ENCODE measurements at regions not wholly inside any gene's neighbourhood (a gene's known extent, or its start where the extent isn't known, plus 50 kb on each side); places are given as distances from the start of the nearest gene placed in this dataset.

DNA sequence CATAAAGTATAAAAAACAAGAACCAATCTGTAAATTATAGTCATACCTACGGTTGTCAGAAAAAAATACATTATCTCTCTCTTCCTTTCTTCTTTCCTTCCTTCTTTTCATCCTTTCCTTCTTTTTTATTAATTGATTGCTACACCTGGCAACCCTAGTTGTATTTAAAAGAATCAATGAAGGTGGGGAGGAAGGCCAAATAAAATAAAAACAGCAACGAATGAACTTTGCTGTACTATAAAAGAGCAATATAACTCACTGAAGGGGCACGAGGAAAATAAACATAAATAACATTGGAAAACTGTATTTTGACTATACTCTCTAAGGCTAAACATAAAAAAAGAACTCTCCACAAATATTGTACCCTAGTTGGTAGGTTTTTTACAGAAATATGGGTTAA lies 898.2 kb upstream of the USP15 start:
- no peak overlapping the region for H3K9ac ChIP-seq (ENCODE audit: insufficient read depth, low read length, poor library complexity, severe bottlenecking)
- Mint-ChIP-seq H3K27me3 (ENCODE audit: low read depth in 3 of 3) (no peaks in the 10 kb centered on the region), H3K4me1 (no peaks in the 10 kb centered on the region), H3K27ac (no peak overlapping the region), H3K36me3 (no peaks in the 10 kb centered on the region), H3K9me3 (peaks cover 3 to 13% (median 5%) of the 10 kb centered on the region in 7 donors), H3K4me3 (no peak overlapping the region)
- no peaks in the 10 kb centered on the region for H3K36me3 ChIP-seq (replicated peaks in 1 of 2; ENCODE audit: control insufficient read depth in 1 of 2, insufficient read depth in 2 of 2, low read length in 2 of 2)
- H3K27me3 ChIP-seq (ENCODE audit: control insufficient read depth in 2 of 2, insufficient read depth in 2 of 2, low read length in 2 of 2), result no peaks in the 10 kb centered on the region
- H3K27ac ChIP-seq (ENCODE audit: low read depth in 1 of 2, low read length in 2 of 2), result no peak overlapping the region
- H3K79me2 ChIP-seq (ENCODE audit: insufficient read depth, low read length), result no peaks in the 10 kb centered on the region
- TF ChIP-seq, protein P1, sequence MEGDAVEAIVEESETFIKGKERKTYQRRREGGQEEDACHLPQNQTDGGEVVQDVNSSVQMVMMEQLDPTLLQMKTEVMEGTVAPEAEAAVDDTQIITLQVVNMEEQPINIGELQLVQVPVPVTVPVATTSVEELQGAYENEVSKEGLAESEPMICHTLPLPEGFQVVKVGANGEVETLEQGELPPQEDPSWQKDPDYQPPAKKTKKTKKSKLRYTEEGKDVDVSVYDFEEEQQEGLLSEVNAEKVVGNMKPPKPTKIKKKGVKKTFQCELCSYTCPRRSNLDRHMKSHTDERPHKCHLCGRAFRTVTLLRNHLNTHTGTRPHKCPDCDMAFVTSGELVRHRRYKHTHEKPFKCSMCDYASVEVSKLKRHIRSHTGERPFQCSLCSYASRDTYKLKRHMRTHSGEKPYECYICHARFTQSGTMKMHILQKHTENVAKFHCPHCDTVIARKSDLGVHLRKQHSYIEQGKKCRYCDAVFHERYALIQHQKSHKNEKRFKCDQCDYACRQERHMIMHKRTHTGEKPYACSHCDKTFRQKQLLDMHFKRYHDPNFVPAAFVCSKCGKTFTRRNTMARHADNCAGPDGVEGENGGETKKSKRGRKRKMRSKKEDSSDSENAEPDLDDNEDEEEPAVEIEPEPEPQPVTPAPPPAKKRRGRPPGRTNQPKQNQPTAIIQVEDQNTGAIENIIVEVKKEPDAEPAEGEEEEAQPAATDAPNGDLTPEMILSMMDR (IDR thresholded peaks at IDR 0.05), result no peak
- H3K4me1 ChIP-seq (ENCODE audit: control insufficient read depth in 1 of 2, insufficient read depth in 2 of 2, low read length in 2 of 2), result no peaks in the 10 kb centered on the region
- no CpG with 5 or more reads among the region's 3 CpGs for WGBS (ENCODE audit: insufficient coverage)
- intact Hi-C loops (cut with micrococcal nuclease), result no loop called here
- no peak for DNase-seq
- H2AFZ ChIP-seq (ENCODE audit: insufficient read depth, low read depth, low read length, poor library complexity, severe bottlenecking), result no peak overlapping the region
- no peaks in the 10 kb centered on the region for H4K20me1 ChIP-seq (ENCODE audit: insufficient read depth, low read length)
- peaks cover 0 to 6% of the 10 kb centered on the region in 2 donors for H3K9me3 ChIP-seq (replicated peaks in 1 of 2; ENCODE audit: control insufficient read depth in 1 of 2, insufficient read depth in 1 of 2, low read length in 2 of 2)
- no peak overlapping the region for H3K4me2 ChIP-seq (replicated peaks; ENCODE audit: extremely low read depth, low read length, poor library complexity, severe bottlenecking)
- no peak overlapping the region for H3K4me3 ChIP-seq (replicated peaks in 1 of 3; ENCODE audit: low read depth in 2 of 3, low read length in 3 of 3)

DNA sequence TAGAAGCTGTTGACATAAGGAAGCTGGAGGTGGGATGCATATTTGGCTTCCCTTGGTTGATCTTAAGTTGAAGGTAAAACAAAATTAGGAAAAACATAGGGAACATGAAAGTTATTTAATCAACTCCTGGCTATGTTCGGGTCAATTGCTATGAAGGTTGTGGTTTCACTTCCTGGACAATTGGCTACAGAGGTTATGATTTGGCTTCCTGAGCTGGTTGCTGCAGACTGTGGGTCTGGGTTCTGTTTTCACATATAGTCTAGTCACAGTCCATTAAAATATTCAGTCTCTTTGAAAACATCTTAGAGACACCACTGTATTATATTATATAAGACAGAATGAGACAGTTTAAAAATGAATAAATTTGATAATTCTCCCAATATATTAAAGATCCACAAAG lies 895.2 kb upstream of the USP15 start:
- Mint-ChIP-seq H3K4me3 (no peak overlapping the region), H3K36me3 (no peaks in the 10 kb centered on the region), H3K27ac (no peak overlapping the region), H3K27me3 (ENCODE audit: low read depth in 3 of 3) (no peaks in the 10 kb centered on the region), H3K4me1 (no peaks in the 10 kb centered on the region), H3K9me3 (peaks cover 0 to 6% (median under 1%) of the 10 kb centered on the region in 7 donors)
- H3K9me3 ChIP-seq (replicated peaks in 1 of 2; ENCODE audit: control insufficient read depth in 1 of 2, insufficient read depth in 1 of 2, low read length in 2 of 2), result no peaks in the 10 kb centered on the region
- H3K27ac ChIP-seq (ENCODE audit: low read depth in 1 of 2, low read length in 2 of 2), result no peak overlapping the region
- no peaks in the 10 kb centered on the region for H3K36me3 ChIP-seq (replicated peaks in 1 of 2; ENCODE audit: control insufficient read depth in 1 of 2, insufficient read depth in 2 of 2, low read length in 2 of 2)
- H3K4me1 ChIP-seq (ENCODE audit: control insufficient read depth in 1 of 2, insufficient read depth in 2 of 2, low read length in 2 of 2), result no peaks in the 10 kb centered on the region
- no peak for DNase-seq
- H3K9ac ChIP-seq (ENCODE audit: insufficient read depth, low read length, poor library complexity, severe bottlenecking), result no peak overlapping the region
- intact Hi-C loops (cut with micrococcal nuclease), result no loop called here
- H3K27me3 ChIP-seq (ENCODE audit: control insufficient read depth in 2 of 2, insufficient read depth in 2 of 2, low read length in 2 of 2), result no peaks in the 10 kb centered on the region
- H2AFZ ChIP-seq (ENCODE audit: insufficient read depth, low read depth, low read length, poor library complexity, severe bottlenecking), result no peak overlapping the region
- no peaks in the 10 kb centered on the region for H3K79me2 ChIP-seq (ENCODE audit: insufficient read depth, low read length)
- H3K4me3 ChIP-seq (replicated peaks in 1 of 3; ENCODE audit: low read depth in 2 of 3, low read length in 3 of 3), result no peak overlapping the region
- no peak overlapping the region for H3K4me2 ChIP-seq (replicated peaks; ENCODE audit: extremely low read depth, low read length, poor library complexity, severe bottlenecking)
- no CpG with 5 or more reads among the region's 1 CpG for WGBS (ENCODE audit: insufficient coverage)
- TF ChIP-seq, protein P1 (IDR thresholded peaks at IDR 0.05), result no peak
- H4K20me1 ChIP-seq (ENCODE audit: insufficient read depth, low read length), result no peaks in the 10 kb centered on the region

Data from CD14-positive monocyte (primary cell).